Hematopoietic multipotent progenitor cell treated with erythropoietin and hydrocortisone succinate and interleukin-3 and kit ligand, for 6 days (in vitro differentiated cells): ENCODE measurements at regions not wholly inside any gene's neighbourhood (a gene's known extent, or its start where the extent isn't known, plus 50 kb on each side); places are given as distances from the start of the nearest gene placed in this dataset.

Source experiments
- DNase-seq: peaks from one replicate; pipeline ENCODE4 v3.0.0-alpha.2; 2015

DNA sequence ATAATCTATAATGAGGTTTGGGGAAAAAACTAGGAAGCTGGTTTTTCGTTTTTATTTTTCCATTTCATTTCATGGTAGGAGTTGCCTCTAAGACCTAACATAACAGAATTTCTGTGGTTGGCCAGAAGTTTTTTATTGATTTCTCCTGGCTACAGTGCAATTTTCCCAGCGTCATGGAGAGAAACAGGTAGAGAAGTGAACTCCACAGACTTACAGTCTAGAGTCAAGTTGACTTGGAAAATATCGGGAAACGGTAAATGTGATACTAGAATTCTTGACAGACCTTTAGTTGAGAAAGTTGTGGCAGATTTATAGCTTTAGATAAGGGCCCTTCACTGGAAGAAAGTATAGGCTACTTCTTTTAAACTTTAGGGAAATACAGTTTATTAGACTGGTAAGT, 238.3 kb downstream of the DOK5 start:
- no peak for DNase-seq

- no peak for DNase-seq
Measured at GRCh38 chr20:54711071-54711470, 235.7 kb downstream of the DOK5 start.

DNA sequence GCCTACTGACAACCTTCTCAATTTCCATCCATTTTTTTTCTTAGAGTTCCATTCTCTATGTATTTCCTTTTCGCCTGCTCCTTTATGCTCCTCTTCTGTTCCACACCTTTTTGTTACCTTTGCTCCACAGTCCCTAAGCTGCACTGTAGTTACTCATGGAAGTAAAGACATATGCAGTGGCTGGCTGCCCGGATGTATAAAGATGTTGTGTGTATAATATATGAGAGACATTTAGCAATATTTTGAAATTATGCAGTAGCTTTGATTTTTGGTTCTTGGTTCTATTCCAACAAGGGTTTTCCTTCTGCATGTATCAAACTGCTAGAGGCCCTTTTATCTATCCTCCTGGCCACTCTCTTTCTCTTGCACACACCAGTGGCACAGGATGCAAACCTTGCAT, 234.9 kb downstream of the DOK5 start:
- DNase-seq, result no peak

DNA sequence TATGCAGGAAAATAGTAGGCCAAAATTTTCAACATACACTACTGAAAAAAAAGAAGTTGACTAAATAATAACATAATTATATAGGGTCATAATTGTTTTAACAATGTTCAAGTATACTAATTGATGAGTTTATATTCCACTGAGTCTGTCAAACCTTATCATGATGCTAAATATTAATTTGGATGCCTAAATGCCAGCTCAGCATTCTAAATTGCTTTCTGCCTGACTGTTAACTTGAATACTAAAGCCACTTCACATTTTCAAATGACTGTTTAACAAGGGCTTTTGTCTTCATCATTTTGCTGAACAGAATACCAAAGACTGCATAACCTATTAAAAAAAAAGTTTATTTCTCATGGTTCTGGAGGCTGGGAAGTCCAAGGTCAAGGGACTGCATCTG, 232.8 kb downstream of the DOK5 start:
- DNase-seq, result no peak

- DNase-seq, result no peak
Measured at GRCh38 chr20:54707801-54708200, 232.4 kb downstream of the DOK5 start.

- no peak for DNase-seq
Measured at GRCh38 chr20:54706581-54706980, 231.2 kb downstream of the DOK5 start.

DNA sequence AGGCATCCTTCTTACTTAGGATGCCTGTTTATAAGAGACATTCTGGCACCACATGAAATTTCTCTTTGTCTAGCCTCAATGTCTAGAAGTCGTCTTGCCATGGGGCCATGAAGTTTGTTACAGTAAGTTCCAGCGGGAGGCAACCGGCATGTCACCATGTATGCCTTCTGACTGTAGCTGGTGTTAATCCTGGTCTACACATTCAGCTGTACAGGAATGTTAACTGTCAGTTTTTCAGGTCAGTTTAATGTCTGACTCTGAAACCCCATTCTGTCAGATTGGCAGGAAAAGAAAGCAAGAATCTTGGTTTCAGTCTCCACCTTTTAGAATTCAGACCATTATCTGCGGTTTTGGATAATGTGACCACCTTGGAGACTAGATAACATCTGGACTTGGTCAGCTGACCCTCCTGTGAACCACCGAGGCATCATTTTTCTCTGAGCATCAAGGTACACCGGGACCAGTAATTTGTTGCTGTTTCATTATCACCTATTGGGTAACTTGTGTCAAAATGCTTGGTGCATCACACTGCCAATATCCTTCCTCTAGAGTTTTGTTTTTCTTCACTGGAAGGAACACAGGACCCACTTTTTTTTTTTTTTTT, 228.7 kb downstream of the DOK5 start:
- no peak for DNase-seq
